Osteocyte (in vitro differentiated cells): ENCODE measurements at regions not wholly inside any gene's neighbourhood (a gene's known extent, or its start where the extent isn't known, plus 50 kb on each side); places are given as distances from the start of the nearest gene placed in this dataset.

Source experiments
- DNase-seq: peaks from one replicate; pipeline ENCODE4 v3.0.0; 2021; ENCODE audit warnings: mixed read lengths; ENCODE audit not compliant: unreplicated experiment; ENCODE audit errors: extremely low spot score
- H3K27ac Mint-ChIP-seq: one replicate; pipeline ENCODE4 v1.8.0; 2021; ENCODE audit warnings: mild to moderate bottlenecking, mixed read lengths; ENCODE audit not compliant: unreplicated experiment
- H3K27me3 Mint-ChIP-seq: one replicate; pipeline ENCODE4 v1.8.0; 2021; ENCODE audit warnings: mixed read lengths; ENCODE audit not compliant: unreplicated experiment
- H3K36me3 Mint-ChIP-seq: one replicate; pipeline ENCODE4 v1.8.0; 2021; ENCODE audit warnings: mixed read lengths; ENCODE audit not compliant: unreplicated experiment
- H3K4me1 Mint-ChIP-seq: one replicate; pipeline ENCODE4 v1.8.0; 2021; ENCODE audit warnings: mixed read lengths; ENCODE audit not compliant: unreplicated experiment
- H3K4me3 Mint-ChIP-seq: one replicate; pipeline ENCODE4 v1.8.0; 2021; ENCODE audit warnings: mild to moderate bottlenecking, moderate library complexity, mixed read lengths; ENCODE audit not compliant: unreplicated experiment
- H3K9me3 Mint-ChIP-seq: one replicate; pipeline ENCODE4 v1.8.0; 2021; ENCODE audit warnings: mixed read lengths; ENCODE audit not compliant: unreplicated experiment
- TF ChIP-seq, protein P1 (sequence below): fragments of 200-600 bp; sonication (generic); IDR thresholded peaks from 2 replicates; pipeline ENCODE4 v1.5.0; 2021; ENCODE audit warnings: antibody characterized with exemption, mild to moderate bottlenecking, moderate library complexity

DNA sequence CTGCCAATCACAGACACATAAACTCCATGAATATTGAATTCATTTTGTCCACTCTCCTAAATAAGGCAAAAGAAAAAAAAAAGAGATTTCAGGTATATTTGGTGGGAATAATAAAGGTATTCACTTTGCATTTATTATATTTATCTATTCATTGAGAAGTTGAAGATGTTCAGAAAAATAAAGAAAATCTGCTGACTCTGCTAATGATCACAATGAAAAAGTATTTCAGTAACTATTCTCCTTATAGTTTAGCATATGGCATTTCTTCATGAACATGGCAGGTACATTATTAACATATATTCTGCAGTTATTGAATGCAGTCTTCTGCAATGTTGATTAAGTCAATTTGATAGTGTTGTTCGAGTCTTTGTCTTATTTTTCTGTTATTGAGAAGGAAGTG, 202.5 kb upstream of the ANKRD50 start:
- DNase-seq: no peak
- Mint-ChIP-seq H3K4me1 (peaks cover 9% of the 10 kb centered on the region), H3K4me3 (no peak overlapping the region), H3K9me3 (peaks cover 14% of the 10 kb centered on the region), H3K27me3 (no peaks in the 10 kb centered on the region), H3K27ac (no peak overlapping the region), H3K36me3 (peaks cover 7% of the 10 kb centered on the region)
- TF ChIP-seq, protein P1, sequence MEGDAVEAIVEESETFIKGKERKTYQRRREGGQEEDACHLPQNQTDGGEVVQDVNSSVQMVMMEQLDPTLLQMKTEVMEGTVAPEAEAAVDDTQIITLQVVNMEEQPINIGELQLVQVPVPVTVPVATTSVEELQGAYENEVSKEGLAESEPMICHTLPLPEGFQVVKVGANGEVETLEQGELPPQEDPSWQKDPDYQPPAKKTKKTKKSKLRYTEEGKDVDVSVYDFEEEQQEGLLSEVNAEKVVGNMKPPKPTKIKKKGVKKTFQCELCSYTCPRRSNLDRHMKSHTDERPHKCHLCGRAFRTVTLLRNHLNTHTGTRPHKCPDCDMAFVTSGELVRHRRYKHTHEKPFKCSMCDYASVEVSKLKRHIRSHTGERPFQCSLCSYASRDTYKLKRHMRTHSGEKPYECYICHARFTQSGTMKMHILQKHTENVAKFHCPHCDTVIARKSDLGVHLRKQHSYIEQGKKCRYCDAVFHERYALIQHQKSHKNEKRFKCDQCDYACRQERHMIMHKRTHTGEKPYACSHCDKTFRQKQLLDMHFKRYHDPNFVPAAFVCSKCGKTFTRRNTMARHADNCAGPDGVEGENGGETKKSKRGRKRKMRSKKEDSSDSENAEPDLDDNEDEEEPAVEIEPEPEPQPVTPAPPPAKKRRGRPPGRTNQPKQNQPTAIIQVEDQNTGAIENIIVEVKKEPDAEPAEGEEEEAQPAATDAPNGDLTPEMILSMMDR: no peak

DNA sequence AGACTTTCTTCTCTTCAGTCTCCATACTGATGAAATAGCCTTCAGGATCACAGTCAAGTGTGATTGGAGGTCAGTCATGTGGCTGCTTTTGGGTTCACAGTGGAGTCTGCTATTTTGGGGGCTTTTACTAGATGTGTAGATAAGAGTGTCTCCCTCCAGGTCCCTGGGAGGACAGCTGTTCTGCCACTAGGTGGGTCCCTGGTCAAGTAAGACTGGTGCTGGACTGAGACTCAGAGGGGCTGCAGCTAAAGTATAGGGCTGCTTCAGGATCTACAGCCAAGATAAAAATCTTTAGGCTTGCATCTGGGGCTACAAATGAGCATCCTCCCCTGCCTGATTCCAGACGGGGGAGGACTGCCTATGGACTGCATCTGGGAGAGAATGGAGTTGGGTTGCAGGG, 200.7 kb upstream of the ANKRD50 start:
- Mint-ChIP-seq H3K27me3 (no peaks in the 10 kb centered on the region), H3K9me3 (peaks cover 14% of the 10 kb centered on the region), H3K4me3 (no peak overlapping the region), H3K27ac (no peak overlapping the region), H3K4me1 (peaks cover 9% of the 10 kb centered on the region), H3K36me3 (peaks cover 7% of the 10 kb centered on the region)
- no peak for DNase-seq
- TF ChIP-seq, protein P1: no peak

DNA sequence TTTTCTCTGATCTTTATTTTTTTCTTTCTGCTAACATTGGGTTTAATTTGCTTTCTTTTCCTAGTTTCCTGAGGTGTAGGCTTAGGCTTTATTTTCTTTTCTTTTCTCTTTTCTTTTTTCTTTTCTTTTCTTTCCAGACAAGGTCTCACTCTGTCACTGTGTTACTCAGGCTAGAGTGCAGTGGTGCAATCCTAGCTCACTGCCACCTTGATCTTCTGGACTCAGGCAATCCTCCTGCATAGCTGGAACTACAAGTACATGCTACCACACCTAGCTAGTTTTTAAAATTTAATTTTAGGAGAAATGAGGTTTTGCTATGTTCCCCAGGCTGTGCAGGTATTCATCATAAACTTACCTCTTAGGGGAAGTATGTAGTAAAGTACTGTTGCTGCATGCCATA, 197.8 kb upstream of the ANKRD50 start:
- H3K9me3 Mint-ChIP-seq: peaks cover 18% of the 10 kb centered on the region
- no peak overlapping the region for H3K27ac Mint-ChIP-seq
- DNase-seq: no peak
- H3K4me1 Mint-ChIP-seq: peaks cover 7% of the 10 kb centered on the region
- TF ChIP-seq, protein P1: no peak
- H3K36me3 Mint-ChIP-seq: peaks cover 7% of the 10 kb centered on the region
- H3K4me3 Mint-ChIP-seq: no peak overlapping the region
- no peaks in the 10 kb centered on the region for H3K27me3 Mint-ChIP-seq

DNA sequence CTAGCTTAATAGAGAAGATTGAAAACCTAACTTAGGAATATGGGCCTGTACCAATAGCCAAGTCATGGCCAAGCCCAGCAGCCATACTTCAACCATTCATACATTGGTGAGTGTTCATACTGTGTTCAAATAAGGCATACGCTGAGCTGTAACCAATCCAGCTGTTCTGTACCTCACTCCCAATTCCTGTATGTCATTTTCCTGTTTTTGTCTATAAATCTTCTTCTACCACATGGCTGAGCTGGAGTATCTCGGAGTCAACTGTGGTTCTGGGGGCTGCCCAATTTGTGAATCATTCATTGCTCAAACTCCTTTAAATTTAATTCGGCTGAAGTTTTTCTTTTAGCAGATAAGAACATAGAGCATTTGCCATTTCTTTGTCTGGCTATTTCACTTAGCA, 195.3 kb upstream of the ANKRD50 start:
- Mint-ChIP-seq H3K27ac (no peak overlapping the region), H3K4me3 (no peak overlapping the region), H3K9me3 (peaks cover 18% of the 10 kb centered on the region), H3K4me1 (peaks cover 25% of the 10 kb centered on the region), H3K27me3 (no peaks in the 10 kb centered on the region), H3K36me3 (peaks cover 7% of the 10 kb centered on the region)
- TF ChIP-seq, protein P1: no peak
- no peak for DNase-seq

DNA sequence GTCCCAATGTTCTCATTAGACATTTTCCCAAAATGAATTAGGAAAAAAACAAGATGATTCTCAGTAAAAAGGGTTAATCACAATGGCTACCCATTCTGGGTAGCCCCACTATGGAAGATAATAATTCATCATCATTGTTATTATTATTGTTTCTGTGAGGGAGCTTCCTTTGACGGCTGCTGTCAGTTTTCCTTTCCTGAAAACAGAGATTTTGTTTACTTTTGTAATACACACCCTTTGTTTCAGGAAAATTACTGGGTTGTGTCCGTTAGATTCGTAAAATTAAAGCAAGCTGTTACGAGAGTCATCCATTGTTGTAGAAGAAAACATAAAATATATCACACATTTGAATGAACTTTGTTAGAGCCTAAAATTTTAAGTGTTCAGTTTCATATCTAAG, 192.9 kb upstream of the ANKRD50 start:
- H3K27ac Mint-ChIP-seq: no peak overlapping the region
- no peaks in the 10 kb centered on the region for H3K27me3 Mint-ChIP-seq
- no peak for DNase-seq
- H3K4me1 Mint-ChIP-seq: peaks cover 25% of the 10 kb centered on the region
- no peak overlapping the region for H3K4me3 Mint-ChIP-seq
- H3K9me3 Mint-ChIP-seq: peaks cover 3% of the 10 kb centered on the region
- TF ChIP-seq, protein P1: no peak
- H3K36me3 Mint-ChIP-seq: no peaks in the 10 kb centered on the region
